HG03354 (cell line): ENCODE measurements at regions not wholly inside any gene's neighbourhood (a gene's known extent, or its start where the extent isn't known, plus 50 kb on each side); places are given as distances from the start of the nearest gene placed in this dataset.
"Not testable (repeated sequence)": the region's sequence is repeated elsewhere in the genome, so short reads cannot be mapped to it uniquely, and the experiment has no call there.

Experiments used
- ATAC-seq: cut with Tn5 transposase; IDR thresholded peaks from one replicate; pipeline ENCODE4 v1.9.1; 2021; ENCODE audit warnings: mild to moderate bottlenecking; ENCODE audit not compliant: unreplicated experiment, poor library complexity, severe bottlenecking

GRCh38 chr6:148602136-148602535 is 144.7 kb upstream of the UST start:
- ATAC-seq = no peak

- ATAC-seq = no peak
Observed at GRCh38 chr6:148608199-148608951, 138.5 kb upstream of the UST start.

GRCh38 chr6:148611213-148611612 is 135.6 kb upstream of the UST start:
- no peak for ATAC-seq

- ATAC-seq = no peak
Observed at GRCh38 chr6:148612043-148612442, 134.8 kb upstream of the UST start.

- no peak for ATAC-seq
Observed at GRCh38 chr6:148614602-148615001, 132.2 kb upstream of the UST start.

GRCh38 chr6:148616841-148617240 is 130.0 kb upstream of the UST start:
- ATAC-seq = no peak

- ATAC-seq = no peak
Observed at GRCh38 chr6:148617530-148617929, 129.3 kb upstream of the UST start.

GRCh38 chr6:148619891-148620290 is 126.9 kb upstream of the UST start:
- no peak for ATAC-seq

- ATAC-seq = no peak
Observed at GRCh38 chr6:148620579-148621298, 126.1 kb upstream of the UST start.

- no peak for ATAC-seq
Observed at GRCh38 chr6:148625609-148626008, 121.2 kb upstream of the UST start.

- no peak for ATAC-seq
Observed at GRCh38 chr6:148628251-148628650, 118.6 kb upstream of the UST start.

- no peak for ATAC-seq
Observed at GRCh38 chr6:148629181-148629580, 117.6 kb upstream of the UST start.

GRCh38 chr6:148629592-148630465 is 117.0 kb upstream of the UST start:
- peak; percentile 76 for ATAC-seq

- ATAC-seq = no peak
Observed at GRCh38 chr6:148635070-148635743, 111.6 kb upstream of the UST start.

- ATAC-seq = not testable (repeated sequence)
Observed at GRCh38 chr6:148641836-148642235, 105.0 kb upstream of the UST start.

GRCh38 chr6:148643208-148643607 is 103.6 kb upstream of the UST start:
- not testable (repeated sequence) for ATAC-seq

- not testable (repeated sequence) for ATAC-seq
Observed at GRCh38 chr6:148645049-148645448, 101.8 kb upstream of the UST start.

- ATAC-seq = no peak
Observed at GRCh38 chr6:148648754-148649453, 97.9 kb upstream of the UST start.

GRCh38 chr6:148649454-148649963 is 97.3 kb upstream of the UST start:
- no peak for ATAC-seq
